ENCODE measurements at regions not wholly inside any gene's neighbourhood (a gene's known extent, or its start where the extent isn't known, plus 50 kb on each side); places are given as distances from the start of the nearest gene placed in this dataset.

GRCh38 chrX:140249088-140249487 is 255.8 kb downstream of the SOX3 start:
- TF ChIP-seq PRDM1 (tag by site-specific recombination; IDR thresholded peaks at IDR 0.05) (no peak), CTCF (tag by site-specific recombination; IDR thresholded peaks at IDR 0.05) (no peak), ZNF133 (tag by site-specific recombination; IDR thresholded peaks at IDR 0.05) (no peak), KLF16 (tag by site-specific recombination; IDR thresholded peaks at IDR 0.05) (no peak), ZNF10 (tag by site-specific recombination; IDR thresholded peaks at IDR 0.05) (no peak), OSR2 (tag by site-specific recombination; IDR thresholded peaks at IDR 0.05) (no peak), ZNF280C (tag by site-specific recombination; IDR thresholded peaks at IDR 0.05) (no peak), SP2 (tag by site-specific recombination; IDR thresholded peaks at IDR 0.05) (no peak), ZNF19 (tag by site-specific recombination; IDR thresholded peaks at IDR 0.05; ENCODE audit: low read depth) (no peak), ZNF426 (tag by site-specific recombination; IDR thresholded peaks at IDR 0.05) (no peak), PATZ1 (tag by site-specific recombination; IDR thresholded peaks at IDR 0.05) (no peak), YY1 (tag by site-specific recombination; IDR thresholded peaks at IDR 0.05) (no peak)

Data from HEK293 (cell line).